ENCODE measurements at regions not wholly inside any gene's neighbourhood (a gene's known extent, or its start where the extent isn't known, plus 50 kb on each side); places are given as distances from the start of the nearest gene placed in this dataset.
"Not testable (repeated sequence)": the region's sequence is repeated elsewhere in the genome, so short reads cannot be mapped to it uniquely, and the experiment has no call there.

- intact Hi-C loops (cut with DNase I; ENCODE audit: low total_unique reads): no loop called here
- 45 to 53% (median 50%) methylated on average over 8 of the region's 8 CpGs for WGBS, 5 donors
- no peak for DNase-seq
Measured at GRCh38 chr15:22253676-22254408, 173.5 kb downstream of the OR4M2 start.

GRCh38 chr15:22254409-22255045, 174.2 kb downstream of the OR4M2 start:
- WGBS, 5 donors: 22 to 54% (median 51%) methylated on average over 5 to 14 of the region's 14 CpGs
- Histone ChIP-seq H3K27ac (peak overlapping the region in 4 of 8 donors; percentile 5 to 38 (median 14)), H3K9me3 (peaks cover 0 to 13% (median 0%) of the 10 kb centered on the region in 8 donors), H3K27me3 (replicated peaks in 1 of 7) (peaks cover 0 to 25% (median 0%) of the 10 kb centered on the region in 7 donors), H3K4me3 (peak overlapping the region in 1 of 8 donors; percentile 7), H3K4me1 (peaks cover 10 to 26% (median 12%) of the 10 kb centered on the region in 6 donors)
- H3K36me3 ChIP-seq; DNase-seq; intact Hi-C loops (cut with DNase I; ENCODE audit: low total_unique reads): not testable (repeated sequence)

More at GRCh38 chr15:22253676-22254408, 173.5 kb downstream of the OR4M2 start:
- Histone ChIP-seq H3K4me1 (peaks cover 10 to 26% (median 12%) of the 10 kb centered on the region in 6 donors), H3K27me3 (replicated peaks in 1 of 7) (peaks cover 0 to 22% (median 0%) of the 10 kb centered on the region in 7 donors), H3K27ac (peak overlapping the region in 4 of 8 donors; percentile 5 to 38 (median 14)), H3K9me3 (peaks cover 0 to 13% (median 0%) of the 10 kb centered on the region in 8 donors), H3K4me3 (peak overlapping the region in 1 of 8 donors; percentile 7), H3K36me3 (no peaks in the 10 kb centered on the region)
- TF ChIP-seq POLR2AphosphoS5 (IDR thresholded peaks at IDR 0.05) (no peak), POLR2A (IDR thresholded peaks at IDR 0.05) (no peak), CTCF (IDR thresholded peaks at IDR 0.05 in 8 of 11, conservative IDR thresholded peaks at IDR 0.05 in 3 of 11) (no peak)

- H3K36me3 ChIP-seq; DNase-seq; H3K4me3 ChIP-seq; H3K27ac ChIP-seq; intact Hi-C loops (cut with DNase I; ENCODE audit: low total_unique reads): not testable (repeated sequence)
- WGBS, 5 donors: 80 to 88% (median 82%) methylated on average over 7 of the region's 7 CpGs
- peaks cover 10 to 23% (median 12%) of the 10 kb centered on the region in 6 donors for H3K4me1 ChIP-seq
- peaks cover 0 to 13% (median 0%) of the 10 kb centered on the region in 8 donors for H3K9me3 ChIP-seq
- H3K27me3 ChIP-seq (replicated peaks in 1 of 7): peaks cover 0 to 25% (median 0%) of the 10 kb centered on the region in 7 donors
Measured at GRCh38 chr15:22255606-22256005, 175.3 kb downstream of the OR4M2 start.

GRCh38 chr15:22256389-22257046, 176.2 kb downstream of the OR4M2 start:
- H3K4me3 ChIP-seq; intact Hi-C loops (cut with DNase I; ENCODE audit: low total_unique reads); DNase-seq; H3K36me3 ChIP-seq; H3K27ac ChIP-seq: not testable (repeated sequence)
- Histone ChIP-seq H3K9me3 (peaks cover 0 to 13% (median 0%) of the 10 kb centered on the region in 8 donors), H3K27me3 (replicated peaks in 1 of 7) (peaks cover 0 to 25% (median 0%) of the 10 kb centered on the region in 7 donors), H3K4me1 (peaks cover 10 to 21% (median 12%) of the 10 kb centered on the region in 6 donors)
- 77 to 86% (median 82%) methylated on average over 20 of the region's 20 CpGs for WGBS, 5 donors

- Histone ChIP-seq H3K27ac (no peak overlapping the region), H3K4me3 (no peak overlapping the region), H3K36me3 (no peaks in the 10 kb centered on the region), H3K4me1 (peaks cover 10 to 21% (median 12%) of the 10 kb centered on the region in 6 donors), H3K9me3 (peaks cover 0 to 13% (median 0%) of the 10 kb centered on the region in 8 donors), H3K27me3 (replicated peaks in 1 of 7) (peaks cover 0 to 25% (median 0%) of the 10 kb centered on the region in 7 donors)
- WGBS, 5 donors: 66 to 82% (median 77%) methylated on average over 64 to 109 of the region's 109 CpGs
- TF ChIP-seq POLR2A (IDR thresholded peaks at IDR 0.05) (no peak), POLR2AphosphoS5 (IDR thresholded peaks at IDR 0.05) (no peak), CTCF (IDR thresholded peaks at IDR 0.05 in 8 of 11, conservative IDR thresholded peaks at IDR 0.05 in 3 of 11) (no peak)
- DNase-seq: peak; percentile 76
- intact Hi-C loops (cut with DNase I; ENCODE audit: low total_unique reads): no loop called here
Measured at GRCh38 chr15:22257047-22258008, 177.0 kb downstream of the OR4M2 start.

All from spleen (tissue), 11 donors.